ENCODE measurements at regions not wholly inside any gene's neighbourhood (a gene's known extent, or its start where the extent isn't known, plus 50 kb on each side); places are given as distances from the start of the nearest gene placed in this dataset.

- TF ChIP-seq FOXK1 (CRISPR knock-in tag; IDR thresholded peaks at IDR 0.05) (no peak), TEAD1 (CRISPR knock-in tag; IDR thresholded peaks at IDR 0.05) (no peak), CTCF (IDR thresholded peaks at IDR 0.05) (no peak), NR2C2 (CRISPR knock-in tag; IDR thresholded peaks at IDR 0.05) (no peak)
Measured at GRCh38 chr7:24637706-24638105, 64.5 kb downstream of the PALS2 start.
